Lung (tissue), 11 donors: ENCODE measurements at regions not wholly inside any gene's neighbourhood (a gene's known extent, or its start where the extent isn't known, plus 50 kb on each side); places are given as distances from the start of the nearest gene placed in this dataset.

Source experiments
- ATAC-seq: fragments of 200-7000 bp; cut with Tn5 transposase; one replicate; pipeline ENCODE4 v1.9.1; 2020; ENCODE audit warnings: moderate number of reproducible peaks; ENCODE audit not compliant: insufficient read depth, low FRiP score
- DNase-seq, 3 donors: peaks; one replicate each; pipeline ENCODE4 v3.0.0-alpha.2; 2013 to 2017
- H3K27ac ChIP-seq, 2 donors: one replicate each; pipeline ENCODE4 v1.5.1; 2013; ENCODE audit warnings: mild to moderate bottlenecking in 2 of 2, moderate library complexity in 2 of 2, control low read depth in 1 of 2, inconsistent platforms in 1 of 2, low read depth in 1 of 2, low read length in 1 of 2
- H3K27me3 ChIP-seq, 3 donors: one replicate each; pipeline ENCODE4 v1.5.1; 2013; ENCODE audit warnings: low read length in 2 of 3; ENCODE audit not compliant: control insufficient read depth in 3 of 3, insufficient read depth in 3 of 3
- H3K36me3 ChIP-seq, 4 donors: one replicate each; pipeline ENCODE4 v1.5.1; 2013; ENCODE audit warnings: low read length in 4 of 4, mild to moderate bottlenecking in 1 of 4, moderate library complexity in 1 of 4; ENCODE audit not compliant: control insufficient read depth in 4 of 4, insufficient read depth in 4 of 4
- H3K4me1 ChIP-seq, 5 donors: one replicate each; pipeline ENCODE4 v1.5.1; 2013; ENCODE audit warnings: low read length in 5 of 5, mild to moderate bottlenecking in 2 of 5, moderate library complexity in 1 of 5; ENCODE audit not compliant: control insufficient read depth in 5 of 5, insufficient read depth in 5 of 5
- H3K4me3 ChIP-seq: one replicate; pipeline ENCODE4 v1.5.1; 2013; ENCODE audit warnings: mild to moderate bottlenecking, control low read depth, moderate library complexity
- H3K9ac ChIP-seq, 2 donors: one replicate each; pipeline ENCODE4 v1.5.1; 2013; ENCODE audit warnings: low read length in 2 of 2, control low read depth in 1 of 2; ENCODE audit not compliant: insufficient read depth in 1 of 2
- H3K9me3 ChIP-seq, 4 donors: one replicate each; pipeline ENCODE4 v1.5.1; 2013; ENCODE audit warnings: low read length in 3 of 4, mild to moderate bottlenecking in 1 of 4, moderate library complexity in 1 of 4; ENCODE audit not compliant: control insufficient read depth in 4 of 4, insufficient read depth in 3 of 4
- WGBS, 2 donors: extraction: QIAGEN DNeasy Blood & Tissue Kit; methylation state at CpG; one replicate each; pipeline ENCODE4 v1.1.7; 2013; 5-methylcytosine and 5-hydroxymethylcytosine counted together
- TF ChIP-seq, protein P1 (sequence below): IDR thresholded peaks from 2 replicates; pipeline ENCODE4 v1.5.1; 2012; ENCODE audit warnings: mild to moderate bottlenecking; ENCODE audit errors: control extremely low read depth, extremely low read depth
- donor health status: control.
- donor health status: control.
- donor health status: Bipolar disorder and iron deficiency.
- donor health status: healthy.
- donor health status: DM: yes; HTN: yes; CAD: no.

- H3K9me3 ChIP-seq, result no peaks in the 10 kb centered on the region
- DNase-seq (no peak), ATAC-seq (no peak)
- H3K27ac ChIP-seq, result no peak overlapping the region
- no peak overlapping the region for H3K9ac ChIP-seq
- no peaks in the 10 kb centered on the region for H3K36me3 ChIP-seq
- no peaks in the 10 kb centered on the region for H3K27me3 ChIP-seq
- 89 to 100% methylated on average over 1 of the region's 1 CpG for WGBS, 2 donors
- TF ChIP-seq, protein P1, sequence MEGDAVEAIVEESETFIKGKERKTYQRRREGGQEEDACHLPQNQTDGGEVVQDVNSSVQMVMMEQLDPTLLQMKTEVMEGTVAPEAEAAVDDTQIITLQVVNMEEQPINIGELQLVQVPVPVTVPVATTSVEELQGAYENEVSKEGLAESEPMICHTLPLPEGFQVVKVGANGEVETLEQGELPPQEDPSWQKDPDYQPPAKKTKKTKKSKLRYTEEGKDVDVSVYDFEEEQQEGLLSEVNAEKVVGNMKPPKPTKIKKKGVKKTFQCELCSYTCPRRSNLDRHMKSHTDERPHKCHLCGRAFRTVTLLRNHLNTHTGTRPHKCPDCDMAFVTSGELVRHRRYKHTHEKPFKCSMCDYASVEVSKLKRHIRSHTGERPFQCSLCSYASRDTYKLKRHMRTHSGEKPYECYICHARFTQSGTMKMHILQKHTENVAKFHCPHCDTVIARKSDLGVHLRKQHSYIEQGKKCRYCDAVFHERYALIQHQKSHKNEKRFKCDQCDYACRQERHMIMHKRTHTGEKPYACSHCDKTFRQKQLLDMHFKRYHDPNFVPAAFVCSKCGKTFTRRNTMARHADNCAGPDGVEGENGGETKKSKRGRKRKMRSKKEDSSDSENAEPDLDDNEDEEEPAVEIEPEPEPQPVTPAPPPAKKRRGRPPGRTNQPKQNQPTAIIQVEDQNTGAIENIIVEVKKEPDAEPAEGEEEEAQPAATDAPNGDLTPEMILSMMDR, result no peak
- no peak overlapping the region for H3K4me3 ChIP-seq
- peaks cover 0 to 8% (median 4%) of the 10 kb centered on the region in 5 donors for H3K4me1 ChIP-seq
Measured at GRCh38 chr15:47511261-47511660, 206.0 kb upstream of the SEMA6D start.

DNA sequence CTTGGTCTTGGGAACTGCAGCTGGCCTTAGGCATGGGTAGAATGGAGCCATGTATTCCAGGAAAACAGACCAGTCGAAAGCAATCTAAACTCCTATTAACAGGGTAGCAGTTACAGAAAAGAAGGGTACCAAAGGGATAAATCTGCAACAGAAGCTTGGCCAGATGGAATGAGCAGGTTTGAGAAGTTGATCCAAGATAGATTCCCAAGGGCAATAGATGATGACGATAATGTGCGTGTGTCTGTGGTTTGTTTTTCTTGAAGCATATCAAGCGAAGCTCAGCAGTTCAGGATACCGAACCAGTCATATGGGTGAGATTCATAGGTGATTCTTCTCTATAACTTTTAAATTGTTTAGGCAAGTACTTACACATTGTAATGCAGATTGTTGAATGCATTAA, 203.8 kb upstream of the SEMA6D start:
- Histone ChIP-seq H3K9ac (no peak overlapping the region), H3K4me3 (no peak overlapping the region), H3K27me3 (no peaks in the 10 kb centered on the region), H3K4me1 (peaks cover 0 to 10% (median 0%) of the 10 kb centered on the region in 5 donors), H3K36me3 (no peaks in the 10 kb centered on the region), H3K27ac (no peak overlapping the region), H3K9me3 (no peaks in the 10 kb centered on the region)
- TF ChIP-seq, protein P1, result no peak
- DNase-seq (no peak), ATAC-seq (no peak)
- 95 to 98% methylated on average over 5 of the region's 5 CpGs for WGBS, 2 donors

GRCh38 chr15:47514200-47514652, 203.1 kb upstream of the SEMA6D start:
- ATAC-seq, result no peak
- Histone ChIP-seq H3K27me3 (no peaks in the 10 kb centered on the region), H3K36me3 (no peaks in the 10 kb centered on the region), H3K9ac (no peak overlapping the region), H3K4me3 (no peak overlapping the region), H3K27ac (no peak overlapping the region), H3K4me1 (peaks cover 0 to 10% (median 0%) of the 10 kb centered on the region in 5 donors), H3K9me3 (no peaks in the 10 kb centered on the region)
- DNase-seq, result no peak
- TF ChIP-seq, protein P1, result no peak
- 80 to 98% methylated on average over 2 of the region's 2 CpGs for WGBS, 2 donors

DNA sequence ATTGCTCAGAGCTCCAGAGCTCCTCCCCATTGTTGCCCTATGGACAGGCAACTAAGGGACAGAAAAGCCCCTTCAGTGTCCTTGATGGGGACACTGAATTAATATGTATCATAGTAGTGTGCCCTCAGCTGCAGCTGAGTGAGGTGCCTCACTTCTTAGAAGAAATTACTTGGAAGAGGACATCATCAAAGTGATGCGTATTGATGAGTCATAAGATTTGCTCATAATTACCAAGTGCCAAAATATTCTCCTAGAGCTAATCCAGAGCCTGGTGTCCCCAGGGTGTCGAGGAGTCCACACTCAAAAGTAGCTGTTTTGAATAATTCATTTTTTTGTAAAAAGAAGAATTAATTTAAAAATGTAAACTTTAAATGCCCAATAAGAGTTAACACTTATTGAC, 200.7 kb upstream of the SEMA6D start:
- DNase-seq (no peak), ATAC-seq (no peak)
- Histone ChIP-seq H3K4me1 (peaks cover 0 to 10% (median 0%) of the 10 kb centered on the region in 5 donors), H3K27ac (no peak overlapping the region), H3K9me3 (peaks cover 0 to 3% (median 0%) of the 10 kb centered on the region in 4 donors), H3K36me3 (no peaks in the 10 kb centered on the region), H3K4me3 (no peak overlapping the region), H3K27me3 (no peaks in the 10 kb centered on the region), H3K9ac (no peak overlapping the region)
- 85 to 94% methylated on average over 2 of the region's 2 CpGs for WGBS, 2 donors
- TF ChIP-seq, protein P1, result no peak
